ENCODE measurements at regions not wholly inside any gene's neighbourhood (a gene's known extent, or its start where the extent isn't known, plus 50 kb on each side); places are given as distances from the start of the nearest gene placed in this dataset.

DNA sequence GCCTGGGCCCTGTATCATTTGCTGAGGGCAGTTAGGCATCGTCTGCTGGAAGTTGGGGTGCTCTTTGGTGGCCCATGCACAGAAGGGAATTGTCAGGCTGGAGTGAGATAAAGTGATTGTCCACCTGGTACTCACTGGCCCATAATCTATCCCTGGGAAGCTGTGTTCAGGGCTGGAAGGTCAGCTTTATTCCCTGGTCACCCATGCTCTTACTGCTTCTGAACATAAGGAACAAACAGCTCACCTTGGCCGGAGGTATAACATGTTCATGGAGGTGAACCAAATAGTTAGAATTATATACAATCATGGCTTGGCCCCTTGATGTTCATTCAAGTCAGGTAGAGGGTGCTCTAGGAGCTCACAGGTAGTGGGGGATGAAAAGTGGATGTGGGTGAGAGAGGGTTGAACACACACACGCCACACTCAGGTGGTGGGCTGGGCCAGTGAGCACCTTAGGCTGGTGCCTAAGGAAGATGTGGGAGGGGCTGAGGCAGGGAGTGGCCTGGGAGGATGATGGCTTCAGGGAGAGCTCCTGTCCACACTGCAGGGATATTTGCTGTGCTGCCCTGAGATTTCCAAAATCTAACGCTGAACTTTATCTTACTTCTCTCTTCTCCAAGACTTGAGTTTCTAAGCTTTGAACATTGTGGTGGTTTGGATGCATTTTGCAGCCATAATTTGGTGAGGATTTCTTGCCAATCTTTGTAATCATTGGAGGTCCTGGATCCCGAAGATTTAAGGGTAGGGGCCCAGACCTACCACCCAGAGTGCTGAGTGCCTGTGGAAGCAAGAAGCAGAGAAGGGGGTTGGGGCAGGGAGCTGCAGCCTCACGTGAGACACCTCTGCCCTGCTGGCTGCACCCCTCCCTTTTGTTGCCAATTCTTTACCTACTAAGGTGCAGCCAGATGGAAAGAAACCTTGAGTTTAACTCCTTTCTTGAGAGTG, 420.6 kb downstream of the ZNF536 start:
- no peak for DNase-seq (ENCODE audit: low read depth in 4 of 4, low spot score in 3 of 4)

DNA sequence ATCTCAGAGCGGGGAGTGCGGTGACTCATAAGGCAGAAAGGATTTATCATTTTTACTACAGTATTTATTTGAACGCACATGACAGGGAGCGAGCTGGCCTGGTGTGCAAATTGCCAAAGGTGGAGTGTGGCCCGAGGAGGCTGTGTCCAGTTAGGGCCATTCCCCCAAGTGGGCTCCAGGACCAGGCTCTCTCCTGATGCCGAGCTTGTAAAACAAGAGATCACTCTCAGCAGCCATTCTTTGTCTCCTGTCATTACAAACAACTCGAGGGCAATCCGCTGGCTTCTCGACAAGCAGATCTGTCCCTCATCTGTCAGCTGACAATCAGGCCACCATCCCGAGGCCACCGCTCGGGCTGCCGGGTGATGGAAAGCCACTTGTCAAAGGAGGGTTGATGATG, 418.9 kb downstream of the ZNF536 start:
- no peak for DNase-seq (ENCODE audit: low read depth in 4 of 4, low spot score in 3 of 4)

DNA sequence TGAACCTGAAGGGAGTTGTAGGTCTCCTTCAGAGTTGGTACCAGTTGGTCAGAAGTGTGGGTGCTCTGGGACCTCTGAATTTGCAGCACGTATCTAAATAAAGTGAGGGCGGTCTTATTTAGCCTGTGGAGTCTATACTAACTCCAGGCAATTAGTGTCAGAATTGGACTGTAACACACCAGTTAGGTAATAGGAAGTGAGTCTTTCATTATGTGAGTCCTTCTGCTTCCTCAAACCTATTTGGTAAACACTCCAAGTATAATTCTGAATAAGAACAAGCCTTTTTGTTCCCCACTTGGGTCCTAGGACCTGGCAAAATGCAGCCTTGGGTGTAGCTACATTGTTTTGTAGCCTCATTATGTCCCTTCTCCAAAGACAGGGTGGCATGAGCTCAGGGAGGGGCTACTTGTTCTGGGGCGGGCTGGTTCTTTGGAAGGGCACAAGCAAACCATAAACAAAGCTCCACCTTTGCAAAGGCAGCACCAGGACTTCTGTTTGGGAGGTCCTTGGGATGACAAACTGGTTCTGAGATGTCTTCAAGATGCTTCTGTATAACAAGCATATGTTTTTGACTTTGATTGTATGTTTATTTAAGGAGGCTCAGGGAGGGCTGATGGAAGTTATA, 418.0 kb downstream of the ZNF536 start:
- no peak for DNase-seq (ENCODE audit: low read depth in 4 of 4, low spot score in 3 of 4)

DNA sequence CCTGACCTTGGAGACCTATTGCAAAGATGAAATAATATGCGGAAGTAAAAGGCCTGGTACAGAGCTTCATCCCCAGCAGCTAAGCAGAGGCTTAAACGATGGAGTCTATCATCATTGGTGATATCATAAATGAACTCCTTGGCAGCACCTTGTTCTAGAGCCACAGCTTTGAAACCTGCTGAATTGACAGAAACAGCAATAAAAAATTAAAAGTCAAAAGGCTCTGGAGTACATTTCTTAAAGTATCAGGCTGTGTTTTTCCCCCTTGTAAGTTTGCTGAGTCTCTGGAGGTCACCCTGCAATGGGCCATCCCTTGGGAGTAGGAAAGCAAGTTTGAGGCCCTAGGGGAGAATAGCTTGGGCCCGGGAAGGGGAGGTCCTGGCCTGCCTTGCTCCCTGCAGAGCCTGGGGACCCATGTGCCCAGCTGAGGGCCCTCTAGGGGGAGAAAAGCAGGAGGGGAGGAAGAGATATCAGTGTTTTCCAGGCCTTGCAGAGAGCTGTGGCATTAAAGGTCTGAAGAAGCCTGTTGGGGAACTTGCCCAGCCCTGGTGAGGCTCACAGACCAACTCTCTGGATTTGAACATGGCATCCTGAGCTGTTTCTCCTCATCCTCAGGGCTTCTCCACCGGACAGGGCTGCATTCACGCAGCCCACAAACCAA, 416.1 kb downstream of the ZNF536 start:
- DNase-seq (ENCODE audit: low read depth in 4 of 4, low spot score in 3 of 4) = no peak

DNA sequence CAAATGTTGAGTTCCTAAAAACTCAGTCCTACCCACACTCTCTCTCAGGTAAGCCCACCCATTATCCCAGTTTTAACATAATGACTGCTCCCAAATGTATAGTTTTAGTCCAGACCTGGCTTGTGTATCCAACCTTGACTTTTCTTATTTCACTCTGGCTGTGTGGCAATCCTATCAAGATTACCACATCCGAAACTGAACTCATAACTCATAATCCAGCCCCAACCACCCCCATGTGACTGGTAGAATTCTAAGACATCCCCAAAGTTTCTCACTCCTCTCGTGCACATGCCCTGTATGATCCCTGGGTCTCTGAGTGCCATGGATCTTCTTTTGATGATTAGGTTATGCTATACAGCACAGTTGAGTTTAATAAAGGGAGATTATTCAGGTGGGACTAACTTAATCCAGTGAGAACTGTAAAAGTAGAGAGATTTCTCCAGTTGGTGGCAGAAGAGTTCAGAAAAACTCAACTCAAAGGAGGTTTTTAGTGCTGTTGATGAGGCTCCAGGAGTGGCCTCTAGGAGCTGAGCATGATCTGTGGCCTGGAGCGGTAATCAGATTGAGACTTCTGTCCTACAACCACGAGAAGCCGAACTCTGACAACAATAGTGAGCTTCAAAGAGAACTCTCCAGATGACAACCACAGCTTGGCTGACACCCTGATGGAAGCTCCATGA, 413.4 kb downstream of the ZNF536 start:
- DNase-seq (ENCODE audit: low read depth in 4 of 4, low spot score in 3 of 4) = no peak

DNA sequence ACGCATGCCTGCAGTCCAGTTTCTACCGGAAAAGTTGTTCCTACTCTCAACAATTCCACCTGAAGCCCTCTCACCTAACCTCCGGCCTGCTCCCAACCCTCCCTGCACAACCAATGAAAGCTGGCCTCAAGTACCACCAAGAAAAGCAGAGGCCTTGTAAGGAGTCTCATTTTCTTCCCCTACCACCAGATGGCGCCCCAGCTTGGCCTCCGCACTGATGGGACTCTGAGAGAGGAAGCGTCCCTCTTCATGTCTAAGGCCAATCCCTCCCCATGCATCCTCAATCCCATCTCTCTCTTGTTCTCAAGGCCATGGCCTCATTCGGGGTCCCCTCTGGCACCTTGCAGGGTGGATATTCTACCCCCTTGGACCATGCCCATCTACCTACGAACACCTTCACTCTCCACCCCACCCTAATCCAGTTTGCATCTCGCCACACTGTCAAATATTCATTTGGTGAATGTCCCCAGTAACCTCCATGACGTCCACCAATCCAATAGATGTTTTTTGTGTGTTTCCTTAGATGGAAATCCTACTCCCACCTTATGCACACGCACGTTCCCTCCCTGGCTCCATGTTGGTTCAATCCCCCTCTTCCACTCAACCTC, 412.8 kb downstream of the ZNF536 start:
- DNase-seq (ENCODE audit: low read depth in 4 of 4, low spot score in 3 of 4) = no peak

DNA sequence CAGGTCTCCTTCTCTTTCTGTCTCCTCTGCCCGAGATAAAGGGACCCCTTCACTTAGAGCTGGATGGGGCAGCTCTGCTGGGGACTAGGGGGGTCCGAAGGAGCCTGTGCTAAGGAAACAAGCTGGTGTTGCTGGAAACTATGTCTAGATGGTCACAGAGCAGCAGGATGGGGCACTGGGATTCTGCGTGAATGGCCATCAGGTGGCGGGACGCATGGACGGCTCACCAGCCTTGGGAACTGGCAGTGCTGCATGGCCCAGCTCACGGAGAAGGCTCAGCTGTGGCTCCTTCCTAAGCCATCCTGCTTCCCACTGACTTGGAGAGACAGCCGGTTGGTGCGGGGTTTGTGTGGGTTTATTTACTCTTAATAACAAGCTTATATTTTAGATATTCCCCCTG, 411.8 kb downstream of the ZNF536 start:
- no peak for DNase-seq (ENCODE audit: low read depth in 4 of 4, low spot score in 3 of 4)

DNA sequence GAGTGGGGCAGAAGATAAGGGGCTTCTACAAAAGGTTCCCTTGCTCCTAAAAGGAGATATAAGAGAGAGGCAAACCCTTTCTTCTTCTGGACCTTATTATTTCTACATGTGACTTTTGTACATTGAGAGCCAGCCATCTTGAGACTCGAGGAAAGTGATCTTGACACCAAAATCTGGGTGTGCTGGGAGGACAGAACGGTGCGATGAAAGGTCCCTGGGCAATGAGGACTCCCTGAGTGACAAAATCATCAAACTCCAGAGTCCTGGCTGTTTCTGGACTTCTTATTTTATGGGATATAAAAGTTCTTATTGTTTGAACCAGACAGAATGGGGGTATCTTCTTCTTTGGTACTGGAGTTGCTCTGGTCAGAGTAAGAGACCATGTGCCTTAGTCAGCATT, 411.0 kb downstream of the ZNF536 start:
- no peak for DNase-seq (ENCODE audit: low read depth in 4 of 4, low spot score in 3 of 4)

DNA sequence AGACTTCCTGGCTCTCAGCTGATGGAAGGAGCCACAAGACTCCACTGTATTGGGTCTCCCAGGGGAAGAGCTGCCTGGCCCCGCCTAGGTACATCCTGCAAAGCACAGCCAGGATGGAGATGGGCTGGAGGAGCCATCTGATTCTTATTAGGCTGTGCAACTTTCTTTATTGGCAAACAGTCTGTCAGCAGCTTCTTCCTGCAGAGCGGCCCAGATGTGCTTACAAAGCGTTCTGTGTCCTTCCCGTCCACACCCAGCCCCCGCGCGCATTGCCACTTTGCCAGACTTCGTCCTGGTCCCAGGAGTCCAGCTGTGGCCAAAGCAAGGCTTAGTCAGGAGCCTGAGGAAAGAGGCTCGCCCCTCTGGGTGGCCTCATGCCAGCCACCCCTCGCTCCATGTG, 409.3 kb downstream of the ZNF536 start:
- DNase-seq (ENCODE audit: low read depth in 4 of 4, low spot score in 3 of 4) = no peak

DNA sequence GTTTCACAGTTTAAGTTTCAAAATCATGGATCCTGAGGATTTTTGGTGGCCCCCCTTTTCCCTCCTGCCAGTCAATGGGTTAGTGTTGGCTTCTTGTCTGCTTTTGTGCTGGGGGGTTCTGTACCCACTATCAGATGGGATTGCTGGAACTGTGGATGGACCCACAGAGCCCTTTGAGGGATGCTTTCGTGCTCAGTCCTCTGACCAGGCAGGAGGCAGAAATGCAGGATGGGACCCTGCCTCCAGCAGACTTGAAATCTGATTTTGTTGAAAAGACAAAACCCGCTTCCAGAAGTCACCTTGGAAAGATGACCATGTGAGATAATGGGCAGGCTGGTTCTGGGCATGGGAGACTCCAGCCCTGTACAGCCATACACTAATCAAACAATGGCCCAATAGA, 408.9 kb downstream of the ZNF536 start:
- no peak for DNase-seq (ENCODE audit: low read depth in 4 of 4, low spot score in 3 of 4)

DNA sequence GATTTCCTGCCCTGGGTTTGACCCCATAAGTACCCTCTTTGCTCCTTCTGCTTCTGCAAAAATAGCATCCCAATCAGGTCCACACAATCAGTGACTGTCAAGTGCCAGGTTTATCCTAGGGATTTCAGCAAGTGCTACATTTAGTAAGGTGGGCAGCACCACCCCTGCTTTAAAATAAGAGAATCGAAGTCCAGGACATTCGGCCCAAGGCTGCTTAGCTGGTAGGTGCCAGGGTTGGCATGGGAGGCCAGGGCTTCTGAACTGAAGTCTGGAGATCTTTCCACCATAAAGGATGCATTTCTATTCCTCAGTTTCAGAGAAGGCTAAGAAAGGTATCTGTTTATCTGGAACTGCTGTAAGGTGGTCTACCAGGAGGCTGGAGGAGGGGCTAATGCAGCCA, 408.3 kb downstream of the ZNF536 start:
- DNase-seq (ENCODE audit: low read depth in 4 of 4, low spot score in 3 of 4) = no peak

DNA sequence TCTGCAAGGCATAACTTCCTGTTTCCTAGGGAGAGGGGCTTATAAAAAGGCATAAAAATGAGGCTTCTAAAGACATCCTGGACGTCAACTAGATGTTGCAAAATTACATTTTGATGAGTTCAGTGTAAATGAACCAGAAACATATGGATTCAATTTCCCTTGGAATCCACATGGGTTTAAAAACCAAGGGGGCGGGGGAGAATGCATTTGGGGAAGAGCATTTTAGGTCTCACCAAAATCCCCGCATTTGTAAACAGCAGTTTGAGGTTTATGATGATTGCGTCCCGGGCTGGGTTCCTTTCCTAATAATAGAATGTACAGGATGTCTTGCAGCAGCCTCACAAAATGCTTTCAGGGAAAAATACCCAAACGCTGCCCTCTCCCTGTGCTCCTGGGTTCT, 407.8 kb downstream of the ZNF536 start:
- DNase-seq (ENCODE audit: low read depth in 4 of 4, low spot score in 3 of 4) = no peak

DNA sequence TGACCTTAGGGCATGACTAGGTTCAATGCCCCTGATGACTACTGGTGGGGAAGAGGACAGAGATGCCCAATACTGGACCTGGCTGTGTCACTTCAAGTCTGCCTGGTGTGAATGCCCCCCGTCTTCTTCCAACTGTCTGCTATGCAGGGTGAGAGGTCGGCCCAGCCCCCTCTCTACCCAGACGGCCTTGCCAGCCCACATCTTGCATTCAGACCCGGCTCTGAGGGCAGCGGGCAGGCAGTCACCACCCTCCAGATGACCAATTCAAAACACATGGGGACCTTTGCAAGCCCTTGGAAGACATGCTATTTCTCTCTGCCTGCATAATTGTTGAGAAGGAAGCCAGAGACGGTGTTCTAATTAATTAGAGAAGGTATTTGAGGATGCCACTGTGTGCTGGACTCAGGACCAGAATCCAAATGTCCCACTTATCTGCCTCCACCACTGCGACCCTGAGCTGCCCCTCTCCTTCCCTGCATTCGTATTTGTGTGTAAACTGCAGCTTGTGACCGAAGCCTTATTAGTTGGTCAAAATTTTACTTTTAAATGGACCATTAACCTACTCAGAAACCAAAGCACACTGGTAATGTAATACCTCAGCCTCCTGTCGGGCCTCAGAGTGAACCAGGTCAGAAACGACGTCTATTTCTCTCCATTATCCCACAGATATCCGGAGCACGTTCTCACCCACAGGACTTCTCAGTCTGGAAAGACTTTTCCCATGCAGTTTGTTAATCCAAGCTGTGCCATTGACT, 407.0 kb downstream of the ZNF536 start:
- DNase-seq (ENCODE audit: low read depth in 4 of 4, low spot score in 3 of 4) = no peak

DNA sequence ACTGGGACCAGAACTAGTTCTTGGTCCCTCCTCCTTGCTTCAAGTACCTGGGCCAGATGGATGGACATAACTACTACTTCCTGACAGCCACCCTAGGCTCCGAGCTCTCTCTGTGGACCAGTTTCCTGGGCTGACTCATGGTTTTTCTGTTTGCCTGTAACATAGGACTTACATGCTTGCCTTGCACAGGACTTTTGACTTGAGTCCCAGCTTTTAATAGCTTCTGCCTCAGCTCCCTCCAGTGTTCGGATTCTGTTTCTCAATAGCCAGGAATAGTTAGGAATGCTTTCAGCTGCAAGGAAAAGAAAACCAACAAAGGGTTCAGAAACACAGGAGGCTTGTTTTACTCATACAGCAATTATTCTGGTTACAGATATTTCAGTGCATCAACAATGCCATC, 405.9 kb downstream of the ZNF536 start:
- DNase-seq (ENCODE audit: low read depth in 4 of 4, low spot score in 3 of 4) = no peak

DNA sequence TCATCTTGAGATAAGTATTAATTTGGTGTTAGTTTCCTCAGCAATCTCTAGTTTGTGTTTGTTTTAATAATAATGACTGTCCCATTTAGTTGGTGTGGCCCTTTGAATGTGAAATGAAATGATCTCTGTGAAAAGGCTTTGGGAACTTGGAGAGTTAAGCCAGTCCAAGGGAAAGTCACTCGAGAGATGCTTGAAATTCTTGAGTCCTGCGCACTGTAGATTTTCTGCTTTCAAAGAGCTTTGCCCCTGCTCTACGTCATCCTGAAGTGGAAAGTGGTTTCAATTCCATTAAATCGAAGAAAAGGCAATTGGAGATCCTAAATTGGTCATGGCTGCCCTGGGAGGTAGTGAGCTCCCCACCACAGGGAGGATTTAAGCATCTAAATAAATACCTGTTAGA, 403.8 kb downstream of the ZNF536 start:
- DNase-seq (ENCODE audit: low read depth in 4 of 4, low spot score in 3 of 4) = no peak

DNA sequence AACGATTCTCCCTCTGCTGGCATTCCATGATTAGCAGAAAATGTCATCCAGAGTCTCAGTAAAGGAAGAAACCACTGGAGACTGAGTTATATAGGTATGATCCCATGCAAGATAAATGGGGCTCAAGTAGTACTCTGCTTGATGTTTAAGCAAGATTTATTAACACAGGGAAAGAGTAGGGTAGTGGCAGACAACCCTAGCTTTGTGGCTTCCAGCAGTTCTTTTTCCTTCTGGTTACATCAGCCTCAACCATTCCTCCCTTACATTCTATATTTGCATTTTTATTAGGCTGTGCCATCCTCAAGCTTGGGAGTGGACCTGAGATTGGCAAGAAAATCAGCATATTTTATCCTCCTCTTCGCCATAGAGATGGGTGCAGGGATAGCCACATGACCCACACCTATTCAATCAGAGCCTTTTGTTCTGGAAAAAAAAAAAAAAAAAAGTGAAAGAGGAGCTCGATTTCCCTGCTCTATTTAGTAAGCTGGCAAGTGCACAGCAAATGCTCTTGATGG, 402.1 kb downstream of the ZNF536 start:
- no peak for DNase-seq (ENCODE audit: low read depth in 4 of 4, low spot score in 3 of 4)

DNA sequence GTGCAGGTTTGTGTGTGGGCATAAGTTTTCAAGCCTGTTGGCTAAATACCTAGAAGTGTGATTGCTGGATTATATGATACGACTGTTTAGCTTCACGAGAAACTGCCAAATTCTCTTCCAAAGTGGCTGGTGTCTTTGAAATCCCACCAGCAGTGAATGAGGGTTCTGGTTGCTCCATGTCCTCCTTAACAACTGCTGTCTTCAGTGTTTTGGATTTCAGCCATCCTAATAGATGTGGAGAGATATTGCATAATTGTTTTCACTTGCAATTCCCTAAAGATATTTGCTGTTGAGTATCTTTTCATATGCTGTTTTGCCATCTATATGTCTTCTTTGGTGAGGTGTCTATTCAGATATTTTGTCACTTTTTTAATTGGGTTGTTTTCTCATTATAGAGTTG, 390.5 kb downstream of the ZNF536 start:
- no peak for DNase-seq (ENCODE audit: low read depth in 4 of 4, low spot score in 3 of 4)

DNA sequence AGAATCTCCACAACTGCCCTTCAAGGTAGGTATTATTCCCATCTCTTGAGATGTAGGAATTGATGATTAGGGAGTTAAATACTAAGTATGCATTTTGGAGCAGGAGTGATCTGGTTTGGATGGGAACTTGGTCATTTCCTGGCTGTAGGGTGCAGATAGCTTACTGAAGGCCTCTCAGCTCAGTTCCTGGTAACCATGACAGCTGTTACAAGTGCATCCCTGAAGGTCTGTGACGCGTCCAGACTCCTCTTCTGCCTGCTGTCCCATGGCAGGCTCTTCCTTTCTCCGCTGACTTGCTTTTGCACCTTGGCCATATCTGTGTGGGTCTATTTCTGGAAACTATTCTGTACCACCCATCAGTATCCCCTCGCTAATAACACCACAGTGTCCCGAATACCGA, 387.8 kb downstream of the ZNF536 start:
- no peak for DNase-seq (ENCODE audit: low read depth in 4 of 4, low spot score in 3 of 4)

DNA sequence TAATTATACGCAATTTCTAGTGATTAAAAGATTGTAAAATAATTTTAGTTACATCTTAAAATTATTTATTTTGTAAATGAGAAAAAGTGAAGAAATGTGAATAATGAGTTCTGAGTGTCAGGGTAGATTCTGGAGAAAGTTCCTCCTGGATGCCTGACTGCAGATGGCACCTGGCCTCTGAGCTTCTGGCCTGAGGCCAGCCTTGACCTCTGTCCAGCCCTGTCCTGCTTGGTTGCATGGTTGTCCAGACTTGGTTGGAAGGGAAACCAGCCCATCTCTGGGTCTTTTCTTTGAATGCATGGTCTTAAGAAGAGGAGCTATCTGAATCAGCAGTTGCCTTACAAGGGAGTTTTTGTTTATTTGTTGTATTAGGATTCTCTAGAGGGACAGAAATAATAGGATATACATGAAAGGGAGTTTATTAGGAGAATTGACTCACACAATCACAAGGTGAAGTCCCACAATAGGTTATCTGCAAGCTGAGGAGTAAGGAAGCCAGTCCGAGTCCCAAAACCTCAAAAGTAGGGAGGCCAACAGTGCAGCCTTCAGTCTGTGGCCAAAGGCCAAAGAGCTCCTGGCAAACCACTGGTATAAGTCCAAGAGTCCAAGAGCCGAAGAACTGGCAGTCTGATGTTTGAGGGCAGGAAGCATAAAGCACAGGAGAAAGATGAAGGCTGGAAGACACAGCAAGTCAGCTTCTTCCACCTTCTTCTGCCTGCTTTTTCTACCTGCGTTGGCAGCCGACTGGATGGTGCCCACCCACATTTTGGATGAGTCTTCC, 385.8 kb downstream of the ZNF536 start:
- no peak for DNase-seq (ENCODE audit: low read depth in 4 of 4, low spot score in 3 of 4)

Measured in left renal pelvis (tissue), 4 donors.